GM12892 (cell line): ENCODE measurements at regions not wholly inside any gene's neighbourhood (a gene's known extent, or its start where the extent isn't known, plus 50 kb on each side); places are given as distances from the start of the nearest gene placed in this dataset.

Experiments
- POLR2A ChIP-seq: IDR thresholded peaks from 2 replicates; pipeline ENCODE4 v1.6.1; 2011; ENCODE audit warnings: low read depth, low read length, control low read depth
- POLR2AphosphoS5 ChIP-seq: IDR thresholded peaks from 2 replicates; pipeline ENCODE4 v1.6.1; 2011; ENCODE audit warnings: low read depth, low read length, control low read depth
- TAF1 ChIP-seq: IDR thresholded peaks from 2 replicates; pipeline ENCODE4 v1.6.1; 2011; ENCODE audit warnings: low read depth, mild to moderate bottlenecking, control low read depth, low read length, borderline replicate concordance

DNA sequence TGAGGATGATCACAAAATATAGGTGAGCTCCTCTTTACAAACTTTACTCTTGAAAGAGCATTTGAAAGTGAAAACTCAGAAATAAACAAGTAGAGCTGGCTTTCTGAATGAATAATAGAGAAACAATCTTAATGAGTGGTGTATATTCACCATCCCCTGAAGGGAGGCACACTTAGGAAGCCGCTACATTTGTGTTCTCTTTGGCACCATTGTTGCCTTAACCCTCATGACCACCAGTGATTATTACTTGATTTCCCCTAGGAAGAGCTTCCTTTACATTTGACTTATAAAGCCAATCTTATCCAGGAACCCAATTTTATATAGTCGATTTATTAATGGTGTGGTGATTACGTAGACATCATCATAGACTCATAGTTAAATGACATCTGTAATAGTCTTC is 883.9 kb downstream of the TBL1XR1 start:
- TF ChIP-seq POLR2AphosphoS5 (no peak), POLR2A (no peak), TAF1 (no peak)
